A549 (cell line): ENCODE measurements at regions not wholly inside any gene's neighbourhood (a gene's known extent, or its start where the extent isn't known, plus 50 kb on each side); places are given as distances from the start of the nearest gene placed in this dataset.

Source experiments
- CBX8 ChIP-seq: fragments of 200-600 bp; sonication (generic); IDR thresholded peaks from 2 replicates; pipeline ENCODE4 v1.6.1; 2016
- CHD4 ChIP-seq: fragments of 200-600 bp; sonication (generic); IDR thresholded peaks from 2 replicates; pipeline ENCODE4 v1.6.1; 2016; ENCODE audit warnings: antibody characterized with exemption, mild to moderate bottlenecking, borderline replicate concordance
- EP300 ChIP-seq, 2 experiments: fragments of >200 bp; sonication (Bioruptor Twin); formaldehyde crosslinking; IDR thresholded peaks; 2 replicates in 1 of 2; 3 replicates in 1 of 2; pipeline ENCODE4 v1.6.1; 2016 to 2017
- FOSL2 ChIP-seq, 2 experiments: fragments of 450-650 bp in 1 of 2; fragments of >200 bp in 1 of 2; sonication (Bioruptor Twin) in 1 of 2; formaldehyde crosslinking; IDR thresholded peaks; 2 replicates each; pipeline versions ENCODE4 v1.5.0 to v1.6.1; 2016 to 2020; ENCODE audit warnings: mild to moderate bottlenecking in 1 of 2, moderate library complexity in 1 of 2
- JUN ChIP-seq, 2 experiments: fragments of >200 bp; sonication (Bioruptor Twin); formaldehyde crosslinking; IDR thresholded peaks; 2 replicates in 1 of 2; 3 replicates in 1 of 2; pipeline ENCODE4 v1.6.1; 2016 to 2017
- MAZ ChIP-seq: fragments of 150-350 bp; IDR thresholded peaks from 2 replicates; pipeline ENCODE4 v1.6.1; 2014; ENCODE audit warnings: antibody characterized with exemption, low read depth, low read length, borderline replicate concordance
- POLR2A ChIP-seq: IDR thresholded peaks from 2 replicates; pipeline ENCODE4 v1.6.1; 2012; ENCODE audit warnings: mild to moderate bottlenecking, low read length
- SMC3 ChIP-seq: fragments of >200 bp; sonication (Bioruptor Twin); formaldehyde crosslinking; IDR thresholded peaks from 3 replicates; pipeline ENCODE4 v1.6.1; 2018; ENCODE audit warnings: inconsistent platforms
- TFCP2L1 ChIP-seq: fragments of 250-450 bp; sonication (Bioruptor Pico); IDR thresholded peaks from 2 replicates; pipeline ENCODE4 v1.5.0; 2021; ENCODE audit warnings: mild to moderate bottlenecking
- TP53 ChIP-seq: fragments of 250-450 bp; sonication (Bioruptor Pico); IDR thresholded peaks from 2 replicates; pipeline ENCODE4 v1.5.0; 2021; ENCODE audit warnings: mild to moderate bottlenecking, moderate library complexity
- TF ChIP-seq, protein P1 (sequence below): fragments of >200 bp; sonication (Bioruptor Twin); formaldehyde crosslinking; IDR thresholded peaks from 3 replicates; pipeline ENCODE4 v1.5.1; 2016

DNA sequence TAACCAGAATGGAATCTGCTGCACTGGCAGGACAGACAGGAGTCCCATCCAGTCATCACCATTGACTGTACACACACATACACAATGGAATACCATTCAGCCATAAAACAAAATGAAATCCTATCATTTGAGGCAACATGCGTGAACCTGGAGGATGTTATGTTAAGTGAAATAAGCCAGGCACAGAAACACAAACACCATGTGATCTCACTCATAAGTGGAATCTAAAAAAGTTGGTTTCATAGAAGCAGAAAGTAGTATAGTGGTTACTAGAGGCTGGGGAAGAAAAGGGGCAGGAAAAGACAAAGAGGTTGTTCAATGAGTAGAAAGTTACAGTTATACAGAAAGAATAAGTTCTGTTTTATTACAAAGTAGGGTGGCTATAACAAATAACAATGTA, 884.0 kb upstream of the ACO1 start:
- TF ChIP-seq CBX8 (no peak), TP53 (CRISPR knock-in tag) (no peak), EP300 (IDR thresholded peaks at IDR 0.05) (no peak), JUN (IDR thresholded peaks at IDR 0.05) (no peak), MAZ (no peak), FOSL2 (IDR thresholded peaks at IDR 0.05) (no peak), FOSL2 (CRISPR knock-in tag; IDR thresholded peaks at IDR 0.05) (no peak), POLR2A (no peak), CHD4 (no peak), TFCP2L1 (CRISPR knock-in tag) (no peak), SMC3 (no peak)
- TF ChIP-seq, protein P1, sequence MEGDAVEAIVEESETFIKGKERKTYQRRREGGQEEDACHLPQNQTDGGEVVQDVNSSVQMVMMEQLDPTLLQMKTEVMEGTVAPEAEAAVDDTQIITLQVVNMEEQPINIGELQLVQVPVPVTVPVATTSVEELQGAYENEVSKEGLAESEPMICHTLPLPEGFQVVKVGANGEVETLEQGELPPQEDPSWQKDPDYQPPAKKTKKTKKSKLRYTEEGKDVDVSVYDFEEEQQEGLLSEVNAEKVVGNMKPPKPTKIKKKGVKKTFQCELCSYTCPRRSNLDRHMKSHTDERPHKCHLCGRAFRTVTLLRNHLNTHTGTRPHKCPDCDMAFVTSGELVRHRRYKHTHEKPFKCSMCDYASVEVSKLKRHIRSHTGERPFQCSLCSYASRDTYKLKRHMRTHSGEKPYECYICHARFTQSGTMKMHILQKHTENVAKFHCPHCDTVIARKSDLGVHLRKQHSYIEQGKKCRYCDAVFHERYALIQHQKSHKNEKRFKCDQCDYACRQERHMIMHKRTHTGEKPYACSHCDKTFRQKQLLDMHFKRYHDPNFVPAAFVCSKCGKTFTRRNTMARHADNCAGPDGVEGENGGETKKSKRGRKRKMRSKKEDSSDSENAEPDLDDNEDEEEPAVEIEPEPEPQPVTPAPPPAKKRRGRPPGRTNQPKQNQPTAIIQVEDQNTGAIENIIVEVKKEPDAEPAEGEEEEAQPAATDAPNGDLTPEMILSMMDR, result no peak
